ENCODE measurements at regions not wholly inside any gene's neighbourhood (a gene's known extent, or its start where the extent isn't known, plus 50 kb on each side); places are given as distances from the start of the nearest gene placed in this dataset.

DNA sequence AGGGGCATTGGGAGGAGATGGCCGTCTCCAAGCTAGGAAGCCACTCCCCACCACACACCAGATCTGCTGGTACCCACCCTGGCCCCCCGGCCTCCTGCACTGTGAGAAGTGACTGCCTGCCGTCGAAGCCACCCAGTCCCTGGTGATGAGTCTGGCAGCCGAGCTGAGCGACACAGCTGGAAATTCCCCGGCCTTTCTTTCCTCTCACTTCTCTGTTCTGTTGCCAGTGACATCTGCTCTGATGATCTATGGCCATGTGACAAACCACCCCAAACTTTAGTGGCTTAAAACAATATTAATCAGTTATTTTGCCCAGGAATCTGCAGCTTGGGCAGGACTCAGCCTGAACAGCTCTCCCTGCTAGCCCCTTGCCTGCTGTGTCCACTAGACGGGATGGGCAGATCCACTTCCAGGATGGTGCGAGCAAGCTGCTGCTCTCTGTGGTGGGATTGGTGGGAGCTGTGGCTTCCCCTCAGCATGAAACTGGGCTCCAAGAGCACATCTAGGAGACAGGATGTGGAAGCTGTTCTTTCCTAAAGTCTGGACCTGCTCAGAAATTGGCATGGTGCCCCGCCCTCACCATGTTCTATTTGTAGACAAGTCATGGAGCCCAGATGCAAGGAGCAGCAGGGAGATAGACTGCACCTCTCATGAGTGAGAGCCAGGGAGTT lies 211.2 kb downstream of the GADD45G start:
- Histone ChIP-seq H3K27ac (ENCODE audit: low read depth, low read length, poor library complexity, severe bottlenecking) (no peak overlapping the region), H3K9me2 (ENCODE audit: insufficient read depth, low read length) (no peaks in the 10 kb centered on the region), H4K20me1 (ENCODE audit: insufficient read depth, low read length) (no peaks in the 10 kb centered on the region), H3K4me3 (ENCODE audit: low read depth, low read length, poor library complexity, severe bottlenecking) (no peak overlapping the region), H3K36me3 (ENCODE audit: insufficient read depth, low read length) (no peaks in the 10 kb centered on the region), H3K9me3 (ENCODE audit: low read length) (no peaks in the 10 kb centered on the region), H3K4me1 (ENCODE audit: insufficient read depth, low read length, poor library complexity, severe bottlenecking) (peaks cover 23% of the 10 kb centered on the region), H2AFZ (ENCODE audit: low read length) (no peak overlapping the region; the same call in 1 of the 2 replicates), H3K4me2 (ENCODE audit: low read length) (peak overlapping the region; percentile 0; the same call in 1 of the 2 replicates), H3K79me2 (ENCODE audit: insufficient read depth, low read depth, low read length) (no peaks in the 10 kb centered on the region)
- no peak for TF ChIP-seq EZH2phosphoT487 (IDR thresholded peaks at IDR 0.05; ENCODE audit: borderline replicate concordance, low read depth, low read length)
- TF ChIP-seq, protein P1, sequence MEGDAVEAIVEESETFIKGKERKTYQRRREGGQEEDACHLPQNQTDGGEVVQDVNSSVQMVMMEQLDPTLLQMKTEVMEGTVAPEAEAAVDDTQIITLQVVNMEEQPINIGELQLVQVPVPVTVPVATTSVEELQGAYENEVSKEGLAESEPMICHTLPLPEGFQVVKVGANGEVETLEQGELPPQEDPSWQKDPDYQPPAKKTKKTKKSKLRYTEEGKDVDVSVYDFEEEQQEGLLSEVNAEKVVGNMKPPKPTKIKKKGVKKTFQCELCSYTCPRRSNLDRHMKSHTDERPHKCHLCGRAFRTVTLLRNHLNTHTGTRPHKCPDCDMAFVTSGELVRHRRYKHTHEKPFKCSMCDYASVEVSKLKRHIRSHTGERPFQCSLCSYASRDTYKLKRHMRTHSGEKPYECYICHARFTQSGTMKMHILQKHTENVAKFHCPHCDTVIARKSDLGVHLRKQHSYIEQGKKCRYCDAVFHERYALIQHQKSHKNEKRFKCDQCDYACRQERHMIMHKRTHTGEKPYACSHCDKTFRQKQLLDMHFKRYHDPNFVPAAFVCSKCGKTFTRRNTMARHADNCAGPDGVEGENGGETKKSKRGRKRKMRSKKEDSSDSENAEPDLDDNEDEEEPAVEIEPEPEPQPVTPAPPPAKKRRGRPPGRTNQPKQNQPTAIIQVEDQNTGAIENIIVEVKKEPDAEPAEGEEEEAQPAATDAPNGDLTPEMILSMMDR (conservative IDR thresholded peaks at IDR 0.05; ENCODE audit: low read length): no peak
- BruUV-seq (replicated peaks): no TSS peak
- intact Hi-C loops (cut with micrococcal nuclease; ENCODE audit: unreplicated experiment): loop anchor here (5.0 kb wide), 1 partner anchor 214 kb away; no protein-coding TSS in a partner anchor
- ChIA-PET POLR2A (interaction anchor here (0.5 to 1.6 kb wide), 5 partner anchors 11 to 263 kb away, joined by 3 to 7 read pairs (median 4); no protein-coding TSS in a partner anchor), CTCF (ENCODE audit: unreplicated experiment) (interaction anchor here (0.7 to 1.0 kb wide), 2 partner anchors 72 to 77 kb away, joined by 3 read pairs; no protein-coding TSS in a partner anchor)
- peak; percentile 56 for DNase-seq (ENCODE audit: low spot score)

GRCh38 chr9:89817151-89817950 lies 212.5 kb downstream of the GADD45G start:
- TF ChIP-seq, protein P1 (conservative IDR thresholded peaks at IDR 0.05; ENCODE audit: low read length): no peak
- no peak for TF ChIP-seq EZH2phosphoT487 (IDR thresholded peaks at IDR 0.05; ENCODE audit: borderline replicate concordance, low read depth, low read length)
- Histone ChIP-seq H2AFZ (ENCODE audit: low read length) (no peak overlapping the region), H3K4me2 (ENCODE audit: low read length) (no peak overlapping the region), H3K36me3 (ENCODE audit: insufficient read depth, low read length) (no peaks in the 10 kb centered on the region), H4K20me1 (ENCODE audit: insufficient read depth, low read length) (no peaks in the 10 kb centered on the region), H3K4me3 (ENCODE audit: low read depth, low read length, poor library complexity, severe bottlenecking) (no peak overlapping the region), H3K9me3 (ENCODE audit: low read length) (no peaks in the 10 kb centered on the region), H3K9me2 (ENCODE audit: insufficient read depth, low read length) (no peaks in the 10 kb centered on the region), H3K79me2 (ENCODE audit: insufficient read depth, low read depth, low read length) (no peaks in the 10 kb centered on the region), H3K4me1 (ENCODE audit: insufficient read depth, low read length, poor library complexity, severe bottlenecking) (peaks cover 23% of the 10 kb centered on the region), H3K27ac (ENCODE audit: low read depth, low read length, poor library complexity, severe bottlenecking) (no peak overlapping the region)
- no peak for DNase-seq (ENCODE audit: low spot score)
- intact Hi-C loops (cut with micrococcal nuclease; ENCODE audit: unreplicated experiment): loop anchor here (5.0 kb wide), 1 partner anchor 215 kb away; no protein-coding TSS in a partner anchor
- CTCF ChIA-PET (ENCODE audit: unreplicated experiment): no interaction called here
- no TSS peak for BruUV-seq (replicated peaks)
- POLR2A ChIA-PET: interaction anchor here (1.4 kb wide), 1 partner anchor 10 kb away, joined by 5 read pairs; no protein-coding TSS in a partner anchor

Data from OCI-LY7 (cell line).